ENCODE measurements at regions not wholly inside any gene's neighbourhood (a gene's known extent, or its start where the extent isn't known, plus 50 kb on each side); places are given as distances from the start of the nearest gene placed in this dataset.

- Histone ChIP-seq H3K4me3 (ENCODE audit: low read length in 2 of 2) (no peak overlapping the region), H3K36me3 (ENCODE audit: insufficient read depth, low read length) (no peaks in the 10 kb centered on the region), H3K27ac (ENCODE audit: low read depth, low read length) (no peak overlapping the region), H3K4me1 (ENCODE audit: insufficient read depth, low read length) (no peaks in the 10 kb centered on the region), H3K27me3 (ENCODE audit: insufficient read depth, low read length) (no peaks in the 10 kb centered on the region), H3K9me3 (ENCODE audit: control insufficient read depth in 1 of 2, low read length in 2 of 2) (no peaks in the 10 kb centered on the region)
- Mint-ChIP-seq H3K4me3 (no peak overlapping the region), H3K4me1 (no peaks in the 10 kb centered on the region), H3K27ac (no peak overlapping the region), H3K36me3 (no peaks in the 10 kb centered on the region), H3K9me3 (peaks cover 0 to 6% (median 0%) of the 10 kb centered on the region in 8 donors), H3K27me3 (no peaks in the 10 kb centered on the region)
- intact Hi-C loops (cut with micrococcal nuclease) = no loop called here
- DNase-seq = no peak
- ChIA-PET POLR2A (ENCODE audit: partially characterized antibody) (no interaction called here), CTCF (ENCODE audit: partially characterized antibody) (no interaction called here)
Observed at GRCh38 chr2:223269386-223269785, 217.4 kb downstream of the KCNE4 start.

GRCh38 chr2:223270548-223270947 lies 218.6 kb downstream of the KCNE4 start:
- Mint-ChIP-seq H3K27ac (no peak overlapping the region), H3K27me3 (no peaks in the 10 kb centered on the region), H3K9me3 (peaks cover 0 to 4% (median 0%) of the 10 kb centered on the region in 8 donors), H3K4me3 (no peak overlapping the region), H3K36me3 (no peaks in the 10 kb centered on the region), H3K4me1 (no peaks in the 10 kb centered on the region)
- intact Hi-C loops (cut with micrococcal nuclease) = no loop called here
- CTCF ChIA-PET (ENCODE audit: partially characterized antibody) = no interaction called here
- no peak for DNase-seq
- POLR2A ChIA-PET (ENCODE audit: partially characterized antibody) = no interaction called here
- no peaks in the 10 kb centered on the region for H3K4me1 ChIP-seq (ENCODE audit: insufficient read depth, low read length)
- H3K4me3 ChIP-seq (ENCODE audit: low read length in 2 of 2) = no peak overlapping the region
- no peaks in the 10 kb centered on the region for H3K9me3 ChIP-seq (ENCODE audit: control insufficient read depth in 1 of 2, low read length in 2 of 2)
- no peak overlapping the region for H3K27ac ChIP-seq (ENCODE audit: low read depth, low read length)
- no peaks in the 10 kb centered on the region for H3K27me3 ChIP-seq (ENCODE audit: insufficient read depth, low read length)
- H3K36me3 ChIP-seq (ENCODE audit: insufficient read depth, low read length) = no peaks in the 10 kb centered on the region

GRCh38 chr2:223273995-223274394 lies 222.0 kb downstream of the KCNE4 start:
- H3K4me3 Mint-ChIP-seq = no peak overlapping the region
- H3K9me3 Mint-ChIP-seq = peaks cover 0 to 2% (median 0%) of the 10 kb centered on the region in 8 donors
- no peaks in the 10 kb centered on the region for H3K9me3 ChIP-seq (ENCODE audit: control insufficient read depth in 1 of 2, low read length in 2 of 2)
- intact Hi-C loops (cut with micrococcal nuclease) = no loop called here
- H3K27me3 Mint-ChIP-seq = no peaks in the 10 kb centered on the region
- H3K4me1 ChIP-seq (ENCODE audit: insufficient read depth, low read length) = no peaks in the 10 kb centered on the region
- H3K27ac Mint-ChIP-seq = no peak overlapping the region
- H3K27me3 ChIP-seq (ENCODE audit: insufficient read depth, low read length) = no peaks in the 10 kb centered on the region
- no peak for DNase-seq
- ChIA-PET CTCF (ENCODE audit: partially characterized antibody) (no interaction called here), POLR2A (ENCODE audit: partially characterized antibody) (no interaction called here)
- no peak overlapping the region for H3K27ac ChIP-seq (ENCODE audit: low read depth, low read length)
- no peak overlapping the region for H3K4me3 ChIP-seq (ENCODE audit: low read length in 2 of 2)
- H3K36me3 ChIP-seq (ENCODE audit: insufficient read depth, low read length) = no peaks in the 10 kb centered on the region
- no peaks in the 10 kb centered on the region for H3K4me1 Mint-ChIP-seq
- H3K36me3 Mint-ChIP-seq = no peaks in the 10 kb centered on the region

- Mint-ChIP-seq H3K4me1 (no peaks in the 10 kb centered on the region), H3K27me3 (no peaks in the 10 kb centered on the region), H3K36me3 (no peaks in the 10 kb centered on the region), H3K4me3 (no peak overlapping the region), H3K27ac (no peak overlapping the region), H3K9me3 (peaks cover 0 to 3% (median 0%) of the 10 kb centered on the region in 8 donors)
- ChIA-PET POLR2A (ENCODE audit: partially characterized antibody) (no interaction called here), CTCF (ENCODE audit: partially characterized antibody) (no interaction called here)
- Histone ChIP-seq H3K36me3 (ENCODE audit: insufficient read depth, low read length) (no peaks in the 10 kb centered on the region), H3K9me3 (ENCODE audit: control insufficient read depth in 1 of 2, low read length in 2 of 2) (no peaks in the 10 kb centered on the region), H3K27me3 (ENCODE audit: insufficient read depth, low read length) (no peaks in the 10 kb centered on the region), H3K27ac (ENCODE audit: low read depth, low read length) (no peak overlapping the region), H3K4me1 (ENCODE audit: insufficient read depth, low read length) (no peaks in the 10 kb centered on the region), H3K4me3 (ENCODE audit: low read length in 2 of 2) (no peak overlapping the region)
- DNase-seq = no peak
- intact Hi-C loops (cut with micrococcal nuclease) = no loop called here
Observed at GRCh38 chr2:223282221-223282620, 230.2 kb downstream of the KCNE4 start.

GRCh38 chr2:223283329-223283728 lies 231.3 kb downstream of the KCNE4 start:
- no peaks in the 10 kb centered on the region for H3K27me3 Mint-ChIP-seq
- Histone ChIP-seq H3K9me3 (ENCODE audit: control insufficient read depth in 1 of 2, low read length in 2 of 2) (no peaks in the 10 kb centered on the region), H3K27me3 (ENCODE audit: insufficient read depth, low read length) (no peaks in the 10 kb centered on the region), H3K36me3 (ENCODE audit: insufficient read depth, low read length) (no peaks in the 10 kb centered on the region), H3K27ac (ENCODE audit: low read depth, low read length) (no peak overlapping the region), H3K4me3 (ENCODE audit: low read length in 2 of 2) (no peak overlapping the region), H3K4me1 (ENCODE audit: insufficient read depth, low read length) (no peaks in the 10 kb centered on the region)
- H3K27ac Mint-ChIP-seq = no peak overlapping the region
- ChIA-PET POLR2A (ENCODE audit: partially characterized antibody) (no interaction called here), CTCF (ENCODE audit: partially characterized antibody) (no interaction called here)
- DNase-seq = no peak
- no peak overlapping the region for H3K4me3 Mint-ChIP-seq
- no peaks in the 10 kb centered on the region for H3K36me3 Mint-ChIP-seq
- H3K9me3 Mint-ChIP-seq = peaks cover 0 to 3% (median under 1%) of the 10 kb centered on the region in 8 donors
- no peaks in the 10 kb centered on the region for H3K4me1 Mint-ChIP-seq
- intact Hi-C loops (cut with micrococcal nuclease) = no loop called here

GRCh38 chr2:223283771-223284170 lies 231.8 kb downstream of the KCNE4 start:
- H3K4me1 Mint-ChIP-seq = no peaks in the 10 kb centered on the region
- intact Hi-C loops (cut with micrococcal nuclease) = no loop called here
- Histone ChIP-seq H3K4me1 (ENCODE audit: insufficient read depth, low read length) (no peaks in the 10 kb centered on the region), H3K27me3 (ENCODE audit: insufficient read depth, low read length) (no peaks in the 10 kb centered on the region), H3K4me3 (ENCODE audit: low read length in 2 of 2) (no peak overlapping the region), H3K27ac (ENCODE audit: low read depth, low read length) (no peak overlapping the region), H3K36me3 (ENCODE audit: insufficient read depth, low read length) (no peaks in the 10 kb centered on the region), H3K9me3 (ENCODE audit: control insufficient read depth in 1 of 2, low read length in 2 of 2) (no peaks in the 10 kb centered on the region)
- no peak for DNase-seq
- CTCF ChIA-PET (ENCODE audit: partially characterized antibody) = no interaction called here
- no peaks in the 10 kb centered on the region for H3K27me3 Mint-ChIP-seq
- no peak overlapping the region for H3K4me3 Mint-ChIP-seq
- H3K36me3 Mint-ChIP-seq = no peaks in the 10 kb centered on the region
- H3K9me3 Mint-ChIP-seq = peaks cover 0 to 3% (median 1%) of the 10 kb centered on the region in 8 donors
- no peak overlapping the region for H3K27ac Mint-ChIP-seq
- POLR2A ChIA-PET (ENCODE audit: partially characterized antibody) = no interaction called here

- Histone ChIP-seq H3K4me3 (ENCODE audit: low read length in 2 of 2) (no peak overlapping the region), H3K4me1 (ENCODE audit: insufficient read depth, low read length) (no peaks in the 10 kb centered on the region), H3K27ac (ENCODE audit: low read depth, low read length) (no peak overlapping the region), H3K27me3 (ENCODE audit: insufficient read depth, low read length) (no peaks in the 10 kb centered on the region), H3K36me3 (ENCODE audit: insufficient read depth, low read length) (no peaks in the 10 kb centered on the region), H3K9me3 (ENCODE audit: control insufficient read depth in 1 of 2, low read length in 2 of 2) (no peaks in the 10 kb centered on the region)
- Mint-ChIP-seq H3K36me3 (no peaks in the 10 kb centered on the region), H3K9me3 (peaks cover 0 to 7% (median 5%) of the 10 kb centered on the region in 8 donors), H3K4me3 (no peak overlapping the region), H3K4me1 (no peaks in the 10 kb centered on the region), H3K27me3 (no peaks in the 10 kb centered on the region), H3K27ac (no peak overlapping the region)
- DNase-seq = no peak
- intact Hi-C loops (cut with micrococcal nuclease) = no loop called here
- ChIA-PET CTCF (ENCODE audit: partially characterized antibody) (no interaction called here), POLR2A (ENCODE audit: partially characterized antibody) (no interaction called here)
Observed at GRCh38 chr2:223285370-223286265, 233.6 kb downstream of the KCNE4 start.
